Ovary (tissue), 7 donors: ENCODE measurements at regions not wholly inside any gene's neighbourhood (a gene's known extent, or its start where the extent isn't known, plus 50 kb on each side); places are given as distances from the start of the nearest gene placed in this dataset.

Experiments used
- DNase-seq, 5 donors: peaks; one replicate each; pipeline ENCODE4 v3.0.0-alpha.2; 2019 to 2020
- H3K27ac ChIP-seq, 2 donors: fragments of 200-600 bp; one replicate each; pipeline versions ENCODE4 v1.5.1 to v1.8.0; 2019 to 2022
- H3K27me3 ChIP-seq: fragments of 200-600 bp; one replicate; pipeline ENCODE4 v1.8.0; 2022
- H3K36me3 ChIP-seq: fragments of 200-600 bp; sonication (generic); one replicate; pipeline ENCODE4 v1.5.1; 2019
- H3K4me1 ChIP-seq: one replicate; pipeline ENCODE4 v1.8.1; 2013; ENCODE audit warnings: mild to moderate bottlenecking, moderate library complexity; ENCODE audit not compliant: insufficient read depth
- H3K4me3 ChIP-seq: fragments of 200-600 bp; sonication (generic); one replicate; pipeline ENCODE4 v1.5.1; 2017
- H3K9me3 ChIP-seq, 2 donors: fragments of 200-600 bp in 1 of 2; sonication (generic) in 1 of 2; one replicate each; pipeline versions ENCODE4 v1.5.1 to v1.8.1; 2013 to 2019; ENCODE audit warnings: mild to moderate bottlenecking in 1 of 2, moderate library complexity in 1 of 2
- EP300 ChIP-seq: sonication (generic); formaldehyde crosslinking; IDR thresholded peaks from one replicate; pipeline ENCODE4 v1.6.1; 2017; ENCODE audit warnings: antibody characterized with exemption
- POLR2A ChIP-seq: fragments of 450-650 bp; IDR thresholded peaks from one replicate; pipeline ENCODE4 v1.6.1; 2017; ENCODE audit warnings: antibody characterized with exemption, mild to moderate bottlenecking, moderate library complexity
- WGBS, 3 donors: extraction: QIAGEN DNeasy Blood & Tissue Kit in 1 of 3; methylation state at CpG; one replicate each; pipeline versions ENCODE4 v1.1.5 to v1.1.7; 2013 to 2017; 5-methylcytosine and 5-hydroxymethylcytosine counted together
- intact Hi-C, 4 donors: fragments of 100-400 bp; cut with DNase I; formaldehyde crosslinking; loops; one replicate each; pipeline versions ENCODE4 v1.11.0 to v1.15.1; 2022 to 2023
- TF ChIP-seq, protein P1 (sequence below), 3 donors: fragments of 450-650 bp in 2 of 3; fragments of 200-600 bp in 1 of 3; IDR thresholded peaks; one replicate each; pipeline versions ENCODE4 v1.5.1 to v1.8.0; 2016 to 2022; ENCODE audit warnings: antibody characterized with exemption in 3 of 3, mild to moderate bottlenecking in 1 of 3
- donor health status: DM: no; HTN: no; CAD: no; lungs with moderate emphysema.
- donor health status: DM: no; HTN: no; CAD: no.
- donor health status: Bipolar disorder and iron deficiency.
- donor health status: DM: no; HTN: no; CAD: no.
- donor health status: DM: yes; HTN: yes; CAD: no.

DNA sequence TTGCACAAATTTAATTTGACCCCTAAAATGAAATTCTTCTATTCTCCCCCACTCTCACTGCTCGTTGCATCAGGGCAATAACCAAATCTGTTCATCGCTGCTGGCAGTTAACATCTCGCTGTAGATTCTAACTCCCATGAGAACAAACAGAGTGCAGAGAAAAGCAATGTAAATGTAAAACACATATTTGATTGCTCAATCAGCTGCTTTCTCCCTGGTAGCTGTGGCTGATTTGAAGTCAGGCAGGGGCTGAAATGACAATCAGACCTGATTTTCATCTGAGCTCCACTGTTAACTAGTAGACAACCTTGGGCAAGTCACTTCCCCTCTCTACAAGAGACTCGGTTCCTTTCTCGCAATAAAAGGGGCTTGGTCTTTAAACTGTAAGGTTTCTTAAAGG, 119.8 kb upstream of the CPNE4 start:
- no peaks in the 10 kb centered on the region for H3K9me3 ChIP-seq
- DNase-seq: no peak
- H3K4me1 ChIP-seq: no peaks in the 10 kb centered on the region
- TF ChIP-seq, protein P1, sequence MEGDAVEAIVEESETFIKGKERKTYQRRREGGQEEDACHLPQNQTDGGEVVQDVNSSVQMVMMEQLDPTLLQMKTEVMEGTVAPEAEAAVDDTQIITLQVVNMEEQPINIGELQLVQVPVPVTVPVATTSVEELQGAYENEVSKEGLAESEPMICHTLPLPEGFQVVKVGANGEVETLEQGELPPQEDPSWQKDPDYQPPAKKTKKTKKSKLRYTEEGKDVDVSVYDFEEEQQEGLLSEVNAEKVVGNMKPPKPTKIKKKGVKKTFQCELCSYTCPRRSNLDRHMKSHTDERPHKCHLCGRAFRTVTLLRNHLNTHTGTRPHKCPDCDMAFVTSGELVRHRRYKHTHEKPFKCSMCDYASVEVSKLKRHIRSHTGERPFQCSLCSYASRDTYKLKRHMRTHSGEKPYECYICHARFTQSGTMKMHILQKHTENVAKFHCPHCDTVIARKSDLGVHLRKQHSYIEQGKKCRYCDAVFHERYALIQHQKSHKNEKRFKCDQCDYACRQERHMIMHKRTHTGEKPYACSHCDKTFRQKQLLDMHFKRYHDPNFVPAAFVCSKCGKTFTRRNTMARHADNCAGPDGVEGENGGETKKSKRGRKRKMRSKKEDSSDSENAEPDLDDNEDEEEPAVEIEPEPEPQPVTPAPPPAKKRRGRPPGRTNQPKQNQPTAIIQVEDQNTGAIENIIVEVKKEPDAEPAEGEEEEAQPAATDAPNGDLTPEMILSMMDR (IDR thresholded peaks at IDR 0.05): no peak
- TF ChIP-seq POLR2A (no peak), EP300 (no peak)
- H3K27ac ChIP-seq: no peak overlapping the region
- no peaks in the 10 kb centered on the region for H3K36me3 ChIP-seq
- intact Hi-C loops: no loop called here
- H3K27me3 ChIP-seq: no peaks in the 10 kb centered on the region
- WGBS, 3 donors: 64 to 73% (median 72%) methylated on average over 5 of the region's 5 CpGs
- H3K4me3 ChIP-seq: no peak overlapping the region

DNA sequence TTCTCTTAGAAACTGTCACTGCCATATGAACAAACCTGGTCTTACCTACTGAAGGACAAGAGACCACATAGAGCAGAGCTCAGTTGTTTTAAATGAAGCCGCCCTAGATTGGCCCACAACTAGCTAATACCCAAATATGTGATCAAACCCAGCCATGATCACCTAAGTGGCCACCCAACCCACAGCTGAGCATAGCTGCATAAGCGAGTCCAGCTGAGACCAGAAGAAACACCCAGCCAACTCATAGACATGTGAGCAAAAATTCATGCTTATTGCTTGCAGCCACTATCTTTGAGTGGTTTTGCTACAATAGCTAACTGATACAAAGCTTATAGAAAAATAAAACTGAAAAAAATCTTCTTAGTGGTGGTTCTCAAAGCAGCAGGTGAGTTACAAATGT, 124.3 kb upstream of the CPNE4 start:
- no peak for DNase-seq
- Histone ChIP-seq H3K9me3 (no peaks in the 10 kb centered on the region), H3K4me3 (no peak overlapping the region), H3K36me3 (no peaks in the 10 kb centered on the region), H3K27me3 (no peaks in the 10 kb centered on the region), H3K27ac (no peak overlapping the region), H3K4me1 (no peaks in the 10 kb centered on the region)
- 83 to 95% (median 86%) methylated on average over 2 of the region's 2 CpGs for WGBS, 3 donors
- TF ChIP-seq POLR2A (no peak), EP300 (no peak)
- TF ChIP-seq, protein P1 (IDR thresholded peaks at IDR 0.05): no peak
- intact Hi-C loops: no loop called here

GRCh38 chr3:132160198-132160597, 125.4 kb upstream of the CPNE4 start:
- no peak overlapping the region for H3K27ac ChIP-seq
- H3K4me3 ChIP-seq: no peak overlapping the region
- H3K27me3 ChIP-seq: no peaks in the 10 kb centered on the region
- H3K36me3 ChIP-seq: no peaks in the 10 kb centered on the region
- no peaks in the 10 kb centered on the region for H3K9me3 ChIP-seq
- 47 to 65% (median 48%) methylated on average over 1 of the region's 1 CpG for WGBS, 3 donors
- DNase-seq: no peak
- no peaks in the 10 kb centered on the region for H3K4me1 ChIP-seq
- intact Hi-C loops: no loop called here
- no peak for TF ChIP-seq POLR2A
- TF ChIP-seq, protein P1 (IDR thresholded peaks at IDR 0.05): no peak
- no peak for TF ChIP-seq EP300

- WGBS, 3 donors: 65 to 83% (median 65%) methylated on average over 1 of the region's 1 CpG
- Histone ChIP-seq H3K9me3 (no peaks in the 10 kb centered on the region), H3K27ac (no peak overlapping the region), H3K4me3 (no peak overlapping the region), H3K4me1 (no peaks in the 10 kb centered on the region), H3K27me3 (no peaks in the 10 kb centered on the region), H3K36me3 (no peaks in the 10 kb centered on the region)
- DNase-seq: no peak
- TF ChIP-seq EP300: no peak
- TF ChIP-seq, protein P1 (IDR thresholded peaks at IDR 0.05): no peak
- no peak for TF ChIP-seq POLR2A
- intact Hi-C loops: no loop called here
Observed at GRCh38 chr3:132161608-132162007, 126.8 kb upstream of the CPNE4 start.
